Left lung (tissue), 4 donors: ENCODE measurements at regions not wholly inside any gene's neighbourhood (a gene's known extent, or its start where the extent isn't known, plus 50 kb on each side); places are given as distances from the start of the nearest gene placed in this dataset.
"Not testable (repeated sequence)": the region's sequence is repeated elsewhere in the genome, so short reads cannot be mapped to it uniquely, and the experiment has no call there.

ENCODE experiments used
- ATAC-seq: fragments of 200-7000 bp; cut with Tn5 transposase; one replicate; pipeline ENCODE4 v1.9.1; 2020; ENCODE audit warnings: moderate library complexity
- DNase-seq, 4 donors: peaks; one replicate each; pipeline ENCODE4 v3.0.0-alpha.2; 2013 to 2020
- H3K27ac ChIP-seq, 2 donors: fragments of 200-600 bp; sonication (generic) in 1 of 2; one replicate each; pipeline versions ENCODE4 v1.5.0 to v1.8.0; 2020 to 2021
- H3K27me3 ChIP-seq, 2 donors: fragments of 200-600 bp; sonication (generic) in 1 of 2; one replicate each; pipeline versions ENCODE4 v1.5.0 to v1.8.0; 2020 to 2021
- H3K36me3 ChIP-seq, 2 donors: fragments of 200-600 bp; sonication (generic) in 1 of 2; one replicate each; pipeline versions ENCODE4 v1.5.0 to v1.8.0; 2020 to 2021
- H3K4me1 ChIP-seq, 2 donors: fragments of 200-600 bp; one replicate each; pipeline ENCODE4 v1.8.0; 2021
- H3K4me3 ChIP-seq, 2 donors: fragments of 200-600 bp; sonication (generic) in 1 of 2; one replicate each; pipeline versions ENCODE4 v1.5.0 to v1.8.0; 2020 to 2021; ENCODE audit warnings: mild to moderate bottlenecking in 1 of 2
- H3K9me3 ChIP-seq, 2 donors: fragments of 200-600 bp; sonication (generic) in 1 of 2; one replicate each; pipeline versions ENCODE4 v1.5.0 to v1.8.0; 2020 to 2021
- intact Hi-C, 2 donors: fragments of 100-400 bp; cut with DNase I; formaldehyde crosslinking; loops; one replicate each; pipeline versions ENCODE4 v1.11.2 to v1.14.2; 2022
- donor health status: DM: no; HTN: yes; CAD: no.
- donor health status: DM: no; HTN: no; CAD: no.

- intact Hi-C loops, H3K36me3 ChIP-seq, H3K27me3 ChIP-seq, H3K9me3 ChIP-seq, H3K4me1 ChIP-seq, H3K4me3 ChIP-seq, DNase-seq, ATAC-seq: not testable (repeated sequence)
- H3K27ac ChIP-seq, result peak overlapping the region in 1 of 2 donors; percentile 41
These were observed 432.1 kb downstream of the CNTNAP3B start for GRCh38 chr9:41697080-41697479.

- H3K4me1 ChIP-seq, intact Hi-C loops, H3K36me3 ChIP-seq, H3K9me3 ChIP-seq, DNase-seq, H3K4me3 ChIP-seq, H3K27me3 ChIP-seq, H3K27ac ChIP-seq, ATAC-seq: not testable (repeated sequence)
These were observed 449.9 kb downstream of the CNTNAP3B start for GRCh38 chr9:41679312-41679711.

GRCh38 chr9:41663497-41664036 is 465.7 kb downstream of the CNTNAP3B start:
- H3K9me3 ChIP-seq, H3K36me3 ChIP-seq, H3K27ac ChIP-seq, ATAC-seq, H3K27me3 ChIP-seq, intact Hi-C loops, H3K4me1 ChIP-seq, H3K4me3 ChIP-seq: not testable (repeated sequence)
- DNase-seq, result peak in 1 of 4 donors; percentile 81

- H3K4me3 ChIP-seq, H3K27ac ChIP-seq, H3K9me3 ChIP-seq, ATAC-seq, DNase-seq, H3K4me1 ChIP-seq, intact Hi-C loops, H3K36me3 ChIP-seq: not testable (repeated sequence)
- peaks cover 0 to 13% of the 10 kb centered on the region in 2 donors for H3K27me3 ChIP-seq
These were observed 469.6 kb upstream of the ZNG1F start for GRCh38 chr9:41658706-41659105.

- H3K4me1 ChIP-seq, H3K9me3 ChIP-seq, DNase-seq, intact Hi-C loops, H3K36me3 ChIP-seq, ATAC-seq, H3K27ac ChIP-seq, H3K4me3 ChIP-seq: not testable (repeated sequence)
- H3K27me3 ChIP-seq, result peaks cover 0 to 13% of the 10 kb centered on the region in 2 donors
These were observed 469.0 kb upstream of the ZNG1F start for GRCh38 chr9:41658116-41658515.

- H3K9me3 ChIP-seq, H3K4me1 ChIP-seq, H3K4me3 ChIP-seq, H3K27ac ChIP-seq, DNase-seq, H3K36me3 ChIP-seq, ATAC-seq, intact Hi-C loops: not testable (repeated sequence)
- H3K27me3 ChIP-seq, result peaks cover 0 to 13% of the 10 kb centered on the region in 2 donors
These were observed 468.0 kb upstream of the ZNG1F start for GRCh38 chr9:41657141-41657540.

- H3K36me3 ChIP-seq, H3K9me3 ChIP-seq, intact Hi-C loops, H3K4me1 ChIP-seq, H3K4me3 ChIP-seq, ATAC-seq, H3K27ac ChIP-seq: not testable (repeated sequence)
- H3K27me3 ChIP-seq, result peaks cover 0 to 13% of the 10 kb centered on the region in 2 donors
- peak in 1 of 4 donors; percentile 78 for DNase-seq
These were observed 466.0 kb upstream of the ZNG1F start for GRCh38 chr9:41655071-41655554.

GRCh38 chr9:41654349-41654748 is 465.2 kb upstream of the ZNG1F start:
- H3K36me3 ChIP-seq, H3K9me3 ChIP-seq, H3K4me1 ChIP-seq, H3K27ac ChIP-seq, H3K4me3 ChIP-seq, ATAC-seq, intact Hi-C loops: not testable (repeated sequence)
- peaks cover 0 to 13% of the 10 kb centered on the region in 2 donors for H3K27me3 ChIP-seq
- peak in 1 of 4 donors; percentile 81 for DNase-seq

- H3K9me3 ChIP-seq, H3K27ac ChIP-seq, H3K36me3 ChIP-seq, intact Hi-C loops, H3K4me3 ChIP-seq, H3K4me1 ChIP-seq, ATAC-seq: not testable (repeated sequence)
- H3K27me3 ChIP-seq, result peaks cover 0 to 13% of the 10 kb centered on the region in 2 donors
- DNase-seq, result peak in 1 of 4 donors; percentile 1
These were observed 464.6 kb upstream of the ZNG1F start for GRCh38 chr9:41653560-41654340.

- H3K36me3 ChIP-seq, ATAC-seq, H3K4me1 ChIP-seq, H3K9me3 ChIP-seq, H3K27ac ChIP-seq, intact Hi-C loops, DNase-seq, H3K4me3 ChIP-seq: not testable (repeated sequence)
- peaks cover 0 to 13% of the 10 kb centered on the region in 2 donors for H3K27me3 ChIP-seq
These were observed 463.7 kb upstream of the ZNG1F start for GRCh38 chr9:41652800-41653199.

- ATAC-seq, H3K9me3 ChIP-seq, H3K4me3 ChIP-seq, H3K36me3 ChIP-seq, H3K27ac ChIP-seq, H3K4me1 ChIP-seq, DNase-seq, intact Hi-C loops: not testable (repeated sequence)
- peaks cover 0 to 13% of the 10 kb centered on the region in 2 donors for H3K27me3 ChIP-seq
These were observed 463.1 kb upstream of the ZNG1F start for GRCh38 chr9:41652100-41652713.

- H3K27me3 ChIP-seq, intact Hi-C loops, H3K9me3 ChIP-seq, H3K36me3 ChIP-seq, DNase-seq, H3K4me3 ChIP-seq, H3K27ac ChIP-seq, H3K4me1 ChIP-seq, ATAC-seq: not testable (repeated sequence)
These were observed 461.0 kb upstream of the ZNG1F start for GRCh38 chr9:41650086-41650485.

- DNase-seq, H3K4me3 ChIP-seq, H3K27me3 ChIP-seq, H3K36me3 ChIP-seq, H3K9me3 ChIP-seq, H3K27ac ChIP-seq, H3K4me1 ChIP-seq, ATAC-seq, intact Hi-C loops: not testable (repeated sequence)
These were observed 459.4 kb upstream of the ZNG1F start for GRCh38 chr9:41648564-41648963.
